ENCODE measurements at regions not wholly inside any gene's neighbourhood (a gene's known extent, or its start where the extent isn't known, plus 50 kb on each side); places are given as distances from the start of the nearest gene placed in this dataset.

- TF ChIP-seq ZFP30 (CRISPR knock-in tag; IDR thresholded peaks at IDR 0.05) (no peak), ISL1 (CRISPR knock-in tag; IDR thresholded peaks at IDR 0.05) (no peak), ZNF70 (CRISPR knock-in tag; IDR thresholded peaks at IDR 0.05) (no peak), SNAI2 (CRISPR knock-in tag; IDR thresholded peaks at IDR 0.05) (no peak), CSRNP3 (CRISPR knock-in tag; IDR thresholded peaks at IDR 0.05) (no peak), ZNF565 (CRISPR knock-in tag; conservative IDR thresholded peaks at IDR 0.05; ENCODE audit: low read depth) (no peak), ZFP3 (CRISPR knock-in tag; IDR thresholded peaks at IDR 0.05) (no peak), PATZ1 (CRISPR knock-in tag; IDR thresholded peaks at IDR 0.05; ENCODE audit: borderline replicate concordance) (no peak), TSHZ2 (CRISPR knock-in tag; IDR thresholded peaks at IDR 0.05) (no peak), ARNTL (CRISPR knock-in tag; IDR thresholded peaks at IDR 0.05; ENCODE audit: borderline replicate concordance, low read depth) (no peak)
- ATAC-seq: no peak
Observed at GRCh38 chr5:51156838-51157237, 226.4 kb upstream of the ISL1 start.

GRCh38 chr5:51159164-51159563 lies 224.1 kb upstream of the ISL1 start:
- TF ChIP-seq ARNTL (CRISPR knock-in tag; IDR thresholded peaks at IDR 0.05; ENCODE audit: borderline replicate concordance, low read depth): no peak
- TF ChIP-seq CSDC2 (CRISPR knock-in tag; IDR thresholded peaks at IDR 0.05): no peak
- TF ChIP-seq PPARA (CRISPR knock-in tag; IDR thresholded peaks at IDR 0.05; ENCODE audit: borderline replicate concordance): no peak
- no peak for TF ChIP-seq ZNF70 (CRISPR knock-in tag; IDR thresholded peaks at IDR 0.05)
- TF ChIP-seq POU6F1 (CRISPR knock-in tag; IDR thresholded peaks at IDR 0.05; ENCODE audit: borderline replicate concordance, low read depth): no peak
- no peak for ATAC-seq

GRCh38 chr5:51159606-51160005 lies 223.6 kb upstream of the ISL1 start:
- no peak for ATAC-seq
- TF ChIP-seq TSHZ2 (CRISPR knock-in tag; IDR thresholded peaks at IDR 0.05): no peak
- no peak for TF ChIP-seq BACH2 (CRISPR knock-in tag; IDR thresholded peaks at IDR 0.05; ENCODE audit: borderline replicate concordance)
- TF ChIP-seq RARB (CRISPR knock-in tag; IDR thresholded peaks at IDR 0.05): no peak
- no peak for TF ChIP-seq ESRRG (CRISPR knock-in tag; IDR thresholded peaks at IDR 0.05)
- no peak for TF ChIP-seq ARNTL (CRISPR knock-in tag; IDR thresholded peaks at IDR 0.05; ENCODE audit: borderline replicate concordance, low read depth)
- no peak for TF ChIP-seq PATZ1 (CRISPR knock-in tag; IDR thresholded peaks at IDR 0.05; ENCODE audit: borderline replicate concordance)
- TF ChIP-seq, protein P1, sequence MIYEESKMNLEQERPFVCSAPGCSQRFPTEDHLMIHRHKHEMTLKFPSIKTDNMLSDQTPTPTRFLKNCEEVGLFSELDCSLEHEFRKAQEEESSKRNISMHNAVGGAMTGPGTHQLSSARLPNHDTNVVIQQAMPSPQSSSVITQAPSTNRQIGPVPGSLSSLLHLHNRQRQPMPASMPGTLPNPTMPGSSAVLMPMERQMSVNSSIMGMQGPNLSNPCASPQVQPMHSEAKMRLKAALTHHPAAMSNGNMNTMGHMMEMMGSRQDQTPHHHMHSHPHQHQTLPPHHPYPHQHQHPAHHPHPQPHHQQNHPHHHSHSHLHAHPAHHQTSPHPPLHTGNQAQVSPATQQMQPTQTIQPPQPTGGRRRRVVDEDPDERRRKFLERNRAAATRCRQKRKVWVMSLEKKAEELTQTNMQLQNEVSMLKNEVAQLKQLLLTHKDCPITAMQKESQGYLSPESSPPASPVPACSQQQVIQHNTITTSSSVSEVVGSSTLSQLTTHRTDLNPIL (CRISPR knock-in tag; IDR thresholded peaks at IDR 0.05; ENCODE audit: low read depth): no peak
- no peak for TF ChIP-seq PPARA (CRISPR knock-in tag; IDR thresholded peaks at IDR 0.05; ENCODE audit: borderline replicate concordance)
- no peak for TF ChIP-seq ZNF8 (CRISPR knock-in tag; IDR thresholded peaks at IDR 0.05)
- no peak for TF ChIP-seq CSRNP3 (CRISPR knock-in tag; IDR thresholded peaks at IDR 0.05)
- no peak for TF ChIP-seq ZFP3 (CRISPR knock-in tag; IDR thresholded peaks at IDR 0.05)
- no peak for TF ChIP-seq ZFP30 (CRISPR knock-in tag; IDR thresholded peaks at IDR 0.05)
- TF ChIP-seq TCF4 (CRISPR knock-in tag; IDR thresholded peaks at IDR 0.05; ENCODE audit: borderline replicate concordance): no peak
- TF ChIP-seq ZC3H10 (CRISPR knock-in tag; IDR thresholded peaks at IDR 0.05): no peak

All from SK-N-SH treated with all-trans-retinoic acid at 6 μM for 48 hours (cell line).